Neutrophil (primary cell): ENCODE measurements at regions not wholly inside any gene's neighbourhood (a gene's known extent, or its start where the extent isn't known, plus 50 kb on each side); places are given as distances from the start of the nearest gene placed in this dataset.
"Not testable (repeated sequence)": the region's sequence is repeated elsewhere in the genome, so short reads cannot be mapped to it uniquely, and the experiment has no call there.

ENCODE experiments used
- H3K27ac ChIP-seq: fragments of 200-600 bp; sonication (generic); 2 replicates; pipeline ENCODE4 v1.5.1; 2016; ENCODE audit warnings: mild to moderate bottlenecking, moderate library complexity
- H3K27me3 ChIP-seq: fragments of 200-600 bp; sonication (generic); 2 replicates; pipeline ENCODE4 v1.6.0; 2016; ENCODE audit warnings: mild to moderate bottlenecking
- H3K36me3 ChIP-seq: fragments of 200-600 bp; sonication (generic); 2 replicates; pipeline ENCODE4 v1.5.1; 2017
- H3K4me1 ChIP-seq, 2 experiments: fragments of 200-600 bp in 1 of 2; sonication (generic) in 1 of 2; 1 replicate in 1 of 2; 2 replicates in 1 of 2; pipeline versions ENCODE4 v1.5.1 to v1.6.1; 2013 to 2016; ENCODE audit warnings: low read depth in 1 of 2, low read length in 1 of 2, mild to moderate bottlenecking in 1 of 2, moderate library complexity in 1 of 2; ENCODE audit not compliant: control insufficient read depth in 1 of 2, insufficient read depth in 1 of 2
- H3K4me3 ChIP-seq, 2 experiments: fragments of 200-600 bp in 1 of 2; sonication (generic) in 1 of 2; 1 replicate in 1 of 2; 2 replicates in 1 of 2; pipeline ENCODE4 v1.5.1; 2013 to 2016; ENCODE audit warnings: low read depth in 1 of 2, low read length in 1 of 2, mild to moderate bottlenecking in 1 of 2, moderate library complexity in 1 of 2
- H3K9me3 ChIP-seq: fragments of 200-600 bp; sonication (generic); 2 replicates; pipeline ENCODE4 v1.5.1; 2016
- CTCF ChIP-seq: fragments of 200-600 bp; sonication (generic); IDR thresholded peaks from 2 replicates; pipeline ENCODE4 v1.5.1; 2016; ENCODE audit warnings: antibody characterized with exemption

GRCh38 chrX:4572691-4573090, 859.2 kb upstream of the PRKX start:
- H3K9me3 ChIP-seq, result no peaks in the 10 kb centered on the region
- H3K4me1 ChIP-seq, result no peaks in the 10 kb centered on the region
- H3K4me3 ChIP-seq, result no peak overlapping the region
- H3K27me3 ChIP-seq, result no peaks in the 10 kb centered on the region
- H3K36me3 ChIP-seq, result no peaks in the 10 kb centered on the region
- no peak overlapping the region for H3K27ac ChIP-seq
- no peak for TF ChIP-seq CTCF

- no peak for TF ChIP-seq CTCF
- Histone ChIP-seq H3K4me1 (no peaks in the 10 kb centered on the region), H3K36me3 (no peaks in the 10 kb centered on the region), H3K27me3 (no peaks in the 10 kb centered on the region), H3K9me3 (no peaks in the 10 kb centered on the region), H3K4me3 (no peak overlapping the region), H3K27ac (no peak overlapping the region)
Measured at GRCh38 chrX:4570151-4570550, 856.7 kb upstream of the PRKX start.

GRCh38 chrX:4560192-4560591, 846.7 kb upstream of the PRKX start:
- TF ChIP-seq CTCF, result no peak
- Histone ChIP-seq H3K9me3 (no peaks in the 10 kb centered on the region), H3K27ac (no peak overlapping the region), H3K4me3 (no peak overlapping the region), H3K27me3 (no peaks in the 10 kb centered on the region), H3K36me3 (no peaks in the 10 kb centered on the region), H3K4me1 (no peaks in the 10 kb centered on the region)

- TF ChIP-seq CTCF, result no peak
- Histone ChIP-seq H3K27me3 (no peaks in the 10 kb centered on the region), H3K4me1 (peaks cover 4 to 10% of the 10 kb centered on the region in 2 experiments), H3K27ac (no peak overlapping the region), H3K9me3 (no peaks in the 10 kb centered on the region), H3K4me3 (no peak overlapping the region), H3K36me3 (no peaks in the 10 kb centered on the region)
Measured at GRCh38 chrX:4550018-4550417, 836.6 kb upstream of the PRKX start.

GRCh38 chrX:4547213-4547836, 833.9 kb upstream of the PRKX start:
- Histone ChIP-seq H3K27ac (peak overlapping the region; percentile 5), H3K27me3 (no peaks in the 10 kb centered on the region), H3K4me3 (no peak overlapping the region), H3K9me3 (no peaks in the 10 kb centered on the region), H3K4me1 (peaks cover 4 to 13% of the 10 kb centered on the region in 2 experiments), H3K36me3 (no peaks in the 10 kb centered on the region)
- peak; percentile 74 for TF ChIP-seq CTCF

- H3K27me3 ChIP-seq, H3K36me3 ChIP-seq, H3K27ac ChIP-seq, H3K9me3 ChIP-seq, H3K4me3 ChIP-seq: not testable (repeated sequence)
- H3K4me1 ChIP-seq, result peaks cover 4 to 13% of the 10 kb centered on the region in 2 experiments
Measured at GRCh38 chrX:4546178-4546577, 832.7 kb upstream of the PRKX start.
